Skeletal muscle tissue (tissue), 3 donors: ENCODE measurements at regions not wholly inside any gene's neighbourhood (a gene's known extent, or its start where the extent isn't known, plus 50 kb on each side); places are given as distances from the start of the nearest gene placed in this dataset.

ENCODE experiments used
- H3K27ac ChIP-seq: one replicate; pipeline ENCODE4 v1.7.0; 2013; ENCODE audit warnings: mild to moderate bottlenecking, low read depth, low read length, inconsistent platforms
- H3K27me3 ChIP-seq, 3 donors: one replicate each; pipeline ENCODE4 v1.7.0; 2013; ENCODE audit warnings: low read length in 3 of 3; ENCODE audit not compliant: control insufficient read depth in 3 of 3, insufficient read depth in 3 of 3
- H3K36me3 ChIP-seq, 3 donors: one replicate each; pipeline ENCODE4 v1.7.0; 2013; ENCODE audit warnings: low read length in 3 of 3; ENCODE audit not compliant: control insufficient read depth in 3 of 3, insufficient read depth in 3 of 3
- H3K4me1 ChIP-seq, 3 donors: one replicate each; pipeline ENCODE4 v1.7.0; 2013; ENCODE audit warnings: low read length in 3 of 3, mild to moderate bottlenecking in 3 of 3; ENCODE audit not compliant: control insufficient read depth in 3 of 3, insufficient read depth in 3 of 3
- H3K4me3 ChIP-seq, 3 donors: one replicate each; pipeline ENCODE4 v1.7.0; 2013; ENCODE audit warnings: low read length in 3 of 3
- H3K9ac ChIP-seq, 3 donors: one replicate each; pipeline ENCODE4 v1.7.0; 2013; ENCODE audit warnings: low read length in 3 of 3, mild to moderate bottlenecking in 3 of 3, moderate library complexity in 2 of 3, low read depth in 1 of 3
- H3K9me3 ChIP-seq, 3 donors: one replicate each; pipeline ENCODE4 v1.7.0; 2013; ENCODE audit warnings: low read length in 3 of 3; ENCODE audit not compliant: control insufficient read depth in 3 of 3
- donor health status: Osteomylitis.

DNA sequence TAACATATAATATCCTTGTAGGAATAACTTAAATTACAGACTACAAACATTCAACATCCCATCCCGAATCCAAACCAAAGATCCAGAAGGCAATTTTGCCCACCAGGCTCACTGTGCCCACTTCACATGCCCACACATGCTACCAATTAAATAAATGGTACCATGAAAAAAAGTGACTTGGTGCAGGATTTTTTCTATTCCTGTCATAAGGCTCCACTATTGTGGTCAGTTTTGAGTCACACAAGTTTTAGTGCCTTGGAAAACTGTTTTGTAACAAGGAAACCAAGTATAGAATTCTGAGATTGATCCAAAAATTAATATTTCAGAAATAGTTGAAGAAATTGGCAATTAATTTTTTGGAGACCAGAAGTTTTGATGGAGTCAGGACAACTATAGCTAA lies 470.1 kb upstream of the THBS1 start:
- no peaks in the 10 kb centered on the region for H3K9me3 ChIP-seq
- no peaks in the 10 kb centered on the region for H3K27me3 ChIP-seq
- H3K9ac ChIP-seq = no peak overlapping the region
- no peak overlapping the region for H3K4me3 ChIP-seq
- no peaks in the 10 kb centered on the region for H3K36me3 ChIP-seq
- H3K4me1 ChIP-seq = no peaks in the 10 kb centered on the region
- H3K27ac ChIP-seq = no peak overlapping the region

DNA sequence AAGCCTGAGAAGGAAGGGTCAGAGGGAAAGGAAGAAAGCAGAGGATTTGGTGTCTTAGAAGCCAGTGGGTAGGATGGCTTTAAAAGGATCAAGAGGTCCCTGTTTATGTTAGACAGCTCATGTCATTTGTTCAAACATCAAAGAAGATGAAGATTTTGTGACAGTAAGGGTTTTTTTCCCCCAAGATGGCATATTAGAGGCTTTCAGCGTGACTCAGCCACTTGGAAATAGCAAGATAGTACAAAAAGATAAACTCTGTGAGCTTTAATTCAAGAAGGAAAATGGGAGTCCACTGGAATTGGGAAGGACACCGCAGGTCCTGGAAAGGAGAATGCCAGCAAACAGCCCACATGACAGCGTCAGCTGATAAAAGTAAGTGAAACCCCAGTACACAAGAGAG lies 467.1 kb upstream of the THBS1 start:
- H3K27ac ChIP-seq = no peak overlapping the region

DNA sequence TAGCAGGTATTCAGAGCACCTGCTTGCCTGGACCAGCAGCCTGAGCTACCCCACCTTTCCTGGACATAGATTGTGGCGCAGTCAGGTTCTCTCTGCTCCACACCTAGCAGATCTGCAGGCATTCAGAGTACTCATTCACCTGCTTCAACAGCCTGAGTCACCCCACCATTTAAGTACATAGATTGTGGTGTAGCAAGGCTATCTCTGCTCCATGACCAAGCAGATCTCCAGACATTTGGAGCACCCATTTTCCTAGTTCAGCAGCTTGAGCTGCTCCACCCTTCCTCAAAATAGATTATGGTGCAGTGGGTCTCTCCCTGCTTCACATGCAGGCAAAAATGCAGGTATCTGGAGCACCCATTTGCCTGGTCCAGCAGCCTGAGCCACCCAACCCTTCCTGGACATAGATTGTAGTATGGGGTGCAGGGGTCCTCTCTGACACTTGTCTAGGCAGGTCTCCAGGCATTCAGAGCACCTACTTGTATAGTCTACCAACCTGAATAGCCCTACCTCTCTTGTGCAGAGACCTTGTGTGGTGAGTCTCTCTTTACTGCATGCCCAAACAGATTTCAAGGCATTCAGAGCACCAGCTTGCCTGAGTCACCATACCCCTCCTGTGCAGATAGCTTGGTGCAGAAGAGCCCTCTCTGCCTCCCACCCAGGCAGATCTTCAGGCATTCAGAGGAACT lies 466.0 kb upstream of the THBS1 start:
- Histone ChIP-seq H3K36me3 (no peaks in the 10 kb centered on the region), H3K27me3 (no peaks in the 10 kb centered on the region), H3K9me3 (peaks cover 0 to 4% (median 0%) of the 10 kb centered on the region in 3 donors), H3K9ac (no peak overlapping the region), H3K4me3 (no peak overlapping the region), H3K27ac (no peak overlapping the region), H3K4me1 (no peaks in the 10 kb centered on the region)

More for the DNA sequence above, 467.1 kb upstream of the THBS1 start:
- Histone ChIP-seq H3K27me3 (no peaks in the 10 kb centered on the region), H3K4me1 (no peaks in the 10 kb centered on the region), H3K36me3 (no peaks in the 10 kb centered on the region), H3K9ac (no peak overlapping the region), H3K9me3 (peaks cover 0 to 4% (median 0%) of the 10 kb centered on the region in 3 donors), H3K4me3 (no peak overlapping the region)

DNA sequence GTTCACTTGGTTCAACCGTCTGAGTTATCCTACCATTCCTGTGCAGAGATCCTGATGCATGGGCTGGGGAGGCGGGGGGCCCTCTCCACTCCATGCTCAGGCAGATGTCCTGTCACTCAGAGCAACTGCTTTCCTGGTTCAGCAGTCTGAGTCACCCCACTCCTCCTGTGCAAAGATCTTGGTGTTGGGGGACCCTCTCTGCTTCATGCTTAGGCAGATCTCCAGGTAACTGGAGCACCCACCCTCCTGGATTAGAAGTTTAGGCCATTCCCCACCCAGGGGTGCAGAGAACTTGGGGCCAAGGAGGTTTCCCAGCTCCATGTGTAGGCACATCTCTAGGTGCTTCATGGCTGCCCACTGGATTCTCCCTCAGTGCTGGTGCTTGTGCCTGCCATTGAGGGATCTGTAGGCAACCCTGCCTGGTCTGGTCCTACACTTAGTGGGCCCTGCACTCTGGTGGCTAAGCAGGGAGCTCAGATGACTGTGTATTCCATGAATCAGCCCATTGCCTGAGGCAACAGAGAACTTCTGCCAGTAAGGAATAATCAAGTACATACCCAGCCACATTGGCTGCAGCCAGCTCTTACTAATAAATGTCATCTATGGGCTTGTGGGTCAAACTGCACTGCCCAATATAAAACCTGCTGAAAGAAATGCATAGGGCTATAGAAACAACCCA lies 465.4 kb upstream of the THBS1 start:
- no peaks in the 10 kb centered on the region for H3K4me1 ChIP-seq
- H3K9ac ChIP-seq = no peak overlapping the region
- no peak overlapping the region for H3K27ac ChIP-seq
- H3K4me3 ChIP-seq = no peak overlapping the region
- no peaks in the 10 kb centered on the region for H3K36me3 ChIP-seq
- H3K27me3 ChIP-seq = no peaks in the 10 kb centered on the region
- peaks cover 0 to 4% (median 0%) of the 10 kb centered on the region in 3 donors for H3K9me3 ChIP-seq

DNA sequence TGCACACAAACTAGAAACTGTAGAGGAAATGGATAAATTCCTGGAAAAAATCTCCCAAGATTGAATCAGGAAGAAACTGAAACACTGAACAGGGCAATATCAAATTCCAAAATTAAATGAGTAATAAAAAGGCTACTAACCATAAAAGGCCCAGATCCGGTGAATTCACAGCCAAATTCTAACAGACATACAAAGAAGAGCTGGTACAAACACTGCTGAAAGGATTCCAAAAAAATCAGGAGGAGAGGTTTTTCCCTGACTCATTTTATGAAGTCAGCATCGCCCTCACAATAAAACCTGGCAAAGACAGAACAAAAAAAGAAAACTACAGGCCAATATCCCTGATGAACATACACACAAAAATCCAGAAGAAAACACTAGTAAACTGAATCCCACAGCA lies 462.4 kb upstream of the THBS1 start:
- Histone ChIP-seq H3K4me3 (no peak overlapping the region), H3K36me3 (no peaks in the 10 kb centered on the region), H3K27me3 (no peaks in the 10 kb centered on the region), H3K9me3 (peaks cover 0 to 4% (median 0%) of the 10 kb centered on the region in 3 donors), H3K4me1 (no peaks in the 10 kb centered on the region), H3K27ac (no peak overlapping the region), H3K9ac (no peak overlapping the region)

DNA sequence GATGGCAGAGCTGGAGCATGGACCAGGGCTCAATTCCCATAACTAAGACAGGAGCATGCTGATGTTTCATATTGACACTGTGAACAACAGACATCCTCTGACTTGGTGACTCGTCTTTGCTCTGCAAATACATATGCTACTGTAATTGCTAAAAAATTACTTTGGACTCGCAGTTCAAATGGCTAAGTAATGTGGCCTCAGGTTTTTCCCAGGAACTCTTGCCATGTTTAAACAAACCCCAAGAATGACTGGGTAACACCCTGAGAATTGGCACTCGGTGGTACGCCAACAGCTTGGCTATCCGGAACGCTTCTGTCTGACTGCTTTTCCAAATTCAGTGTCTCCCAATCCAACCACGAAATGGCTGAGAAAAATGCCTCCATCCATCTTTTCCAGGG lies 456.7 kb upstream of the THBS1 start:
- Histone ChIP-seq H3K9me3 (no peaks in the 10 kb centered on the region), H3K9ac (no peak overlapping the region), H3K36me3 (no peaks in the 10 kb centered on the region), H3K4me1 (peaks cover 6 to 17% (median 15%) of the 10 kb centered on the region in 3 donors), H3K4me3 (no peak overlapping the region), H3K27me3 (no peaks in the 10 kb centered on the region), H3K27ac (no peak overlapping the region)

DNA sequence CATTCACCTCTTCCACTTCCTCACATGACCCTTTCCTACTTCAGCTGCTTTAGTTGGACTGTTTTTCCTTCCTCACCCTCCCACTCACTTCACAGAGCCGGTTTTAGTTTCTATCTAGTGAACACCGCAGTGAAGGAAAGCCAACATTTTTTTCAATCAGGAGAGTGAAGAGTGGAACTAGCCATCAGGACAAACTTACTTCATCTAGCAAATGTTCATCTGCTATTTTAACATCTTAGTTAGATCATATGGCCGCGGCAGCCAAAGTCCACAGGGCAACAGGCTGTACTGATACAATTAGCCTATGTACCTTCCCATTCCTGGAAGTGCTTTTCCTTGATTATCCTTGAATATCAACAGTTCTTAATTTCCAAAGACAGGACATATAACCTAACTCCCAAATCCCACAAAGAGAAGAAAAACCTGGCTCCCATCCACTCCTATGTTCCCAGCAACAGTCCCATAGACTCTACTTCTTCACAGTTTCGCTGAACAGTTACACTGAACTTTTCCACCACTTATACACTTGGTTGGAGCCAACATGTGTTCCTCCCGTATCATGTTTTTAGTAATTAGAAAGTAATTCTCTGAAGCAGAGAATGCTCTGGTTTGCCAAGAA lies 456.2 kb upstream of the THBS1 start:
- Histone ChIP-seq H3K27me3 (no peaks in the 10 kb centered on the region), H3K4me1 (peaks cover 6 to 17% (median 15%) of the 10 kb centered on the region in 3 donors), H3K36me3 (no peaks in the 10 kb centered on the region), H3K9ac (no peak overlapping the region), H3K4me3 (peak overlapping the region in 1 of 3 donors; percentile 7), H3K27ac (no peak overlapping the region), H3K9me3 (no peaks in the 10 kb centered on the region)

DNA sequence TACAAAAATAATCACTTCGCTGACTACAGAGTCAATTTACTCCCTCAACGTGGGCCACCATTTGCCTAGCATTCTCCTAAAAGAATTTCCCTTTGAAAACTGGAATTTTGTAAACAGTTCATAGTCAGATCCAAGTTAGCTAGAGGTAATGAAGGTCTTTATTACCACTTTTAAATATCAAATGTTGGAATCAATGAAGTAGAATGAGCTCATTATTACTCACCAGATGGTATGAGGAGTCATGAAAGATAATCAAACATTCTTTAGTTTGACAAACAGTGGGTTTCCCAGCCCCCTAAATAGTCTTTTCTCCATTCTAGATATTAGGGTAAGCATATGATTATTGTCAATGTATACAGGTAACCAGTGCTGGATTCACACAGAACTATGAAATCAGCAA lies 455.7 kb upstream of the THBS1 start:
- no peaks in the 10 kb centered on the region for H3K27me3 ChIP-seq
- H3K4me1 ChIP-seq = peaks cover 6 to 17% (median 15%) of the 10 kb centered on the region in 3 donors
- no peaks in the 10 kb centered on the region for H3K9me3 ChIP-seq
- no peak overlapping the region for H3K9ac ChIP-seq
- no peaks in the 10 kb centered on the region for H3K36me3 ChIP-seq
- H3K4me3 ChIP-seq = no peak overlapping the region
- no peak overlapping the region for H3K27ac ChIP-seq

DNA sequence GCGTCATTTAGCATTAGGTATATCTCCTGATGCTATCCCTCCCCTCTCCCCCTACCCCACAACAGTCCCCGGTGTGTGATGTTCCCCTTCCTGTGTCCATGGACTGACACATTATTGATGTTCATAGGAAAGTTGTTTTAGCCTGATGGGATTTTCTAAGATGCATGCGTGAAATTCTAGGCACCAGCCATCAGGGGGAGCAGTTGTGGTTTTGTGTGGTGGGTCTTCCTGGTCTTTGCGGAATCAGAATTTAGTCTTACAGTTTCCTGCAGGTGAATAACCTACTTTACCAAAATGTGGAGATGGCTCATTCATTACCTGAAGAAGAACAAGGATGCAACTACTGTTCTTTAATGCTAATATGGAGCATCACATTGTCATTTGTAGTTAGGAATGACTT lies 455.0 kb upstream of the THBS1 start:
- Histone ChIP-seq H3K36me3 (no peaks in the 10 kb centered on the region), H3K4me1 (peaks cover 6 to 17% (median 15%) of the 10 kb centered on the region in 3 donors), H3K9me3 (no peaks in the 10 kb centered on the region), H3K27ac (no peak overlapping the region), H3K9ac (no peak overlapping the region), H3K4me3 (no peak overlapping the region), H3K27me3 (no peaks in the 10 kb centered on the region)

DNA sequence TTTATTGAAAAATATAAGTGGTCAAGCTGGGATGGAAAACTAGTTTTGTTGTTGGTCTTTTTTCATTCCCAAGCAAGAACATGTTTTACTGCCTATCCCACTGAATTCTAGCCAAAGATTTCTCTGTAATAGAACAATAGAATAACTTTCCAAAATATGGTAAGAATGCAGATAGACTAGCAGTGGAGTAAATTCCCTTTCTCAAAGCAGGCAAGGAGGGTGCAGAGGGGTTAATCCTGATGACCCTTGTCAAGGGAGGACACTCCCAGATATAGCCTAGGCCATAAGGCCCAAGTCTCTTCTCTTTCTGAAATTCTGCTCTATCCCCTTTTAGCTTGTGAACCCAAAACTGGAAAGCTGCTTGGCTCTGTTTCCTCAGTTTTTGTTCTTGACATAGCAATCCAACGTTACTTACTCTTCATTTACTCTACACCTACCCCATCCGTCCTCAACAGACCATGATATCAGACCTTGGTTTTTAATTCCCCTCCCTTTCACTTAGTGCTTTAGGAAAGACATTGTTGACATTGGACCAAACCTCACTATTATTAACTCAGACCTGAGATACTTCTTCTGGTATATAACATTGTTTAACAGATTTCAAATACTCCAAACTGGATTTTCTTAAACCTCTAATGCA lies 453.6 kb upstream of the THBS1 start:
- no peaks in the 10 kb centered on the region for H3K9me3 ChIP-seq
- H3K4me1 ChIP-seq = peaks cover 6 to 17% (median 15%) of the 10 kb centered on the region in 3 donors
- H3K27ac ChIP-seq = peak overlapping the region; percentile 3
- no peaks in the 10 kb centered on the region for H3K27me3 ChIP-seq
- H3K9ac ChIP-seq = no peak overlapping the region
- H3K36me3 ChIP-seq = no peaks in the 10 kb centered on the region
- no peak overlapping the region for H3K4me3 ChIP-seq
